ENCODE measurements at regions not wholly inside any gene's neighbourhood (a gene's known extent, or its start where the extent isn't known, plus 50 kb on each side); places are given as distances from the start of the nearest gene placed in this dataset.

GRCh38 chr1:105243411-105243810 is 1493.7 kb downstream of the AMY1C start:
- no peak overlapping the region for H3K4me2 ChIP-seq (ENCODE audit: low read length)
- no peaks in the 10 kb centered on the region for H3K9me3 ChIP-seq (ENCODE audit: insufficient read depth, low read length)
- no peaks in the 10 kb centered on the region for H3K27me3 ChIP-seq (ENCODE audit: low read depth, low read length)
- H2AFZ ChIP-seq (ENCODE audit: low read depth, low read length) = no peak overlapping the region
- H4K20me1 ChIP-seq (ENCODE audit: insufficient read depth, low read length) = no peaks in the 10 kb centered on the region
- no peak overlapping the region for H3K27ac ChIP-seq (ENCODE audit: low read length)
- TF ChIP-seq EZH2phosphoT487 (IDR thresholded peaks at IDR 0.05; ENCODE audit: low read depth) = no peak
- no peak for TF ChIP-seq CTCF (IDR thresholded peaks at IDR 0.05; ENCODE audit: low read depth, low read length)
- H3K79me2 ChIP-seq (ENCODE audit: low read length) = no peaks in the 10 kb centered on the region
- no peaks in the 10 kb centered on the region for H3K36me3 ChIP-seq (replicated peaks; ENCODE audit: low read depth, low read length)
- no peaks in the 10 kb centered on the region for H3K4me1 ChIP-seq (ENCODE audit: low read length)
- no peak overlapping the region for H3K9ac ChIP-seq (ENCODE audit: low read length)
- no peak overlapping the region for H3K4me3 ChIP-seq (ENCODE audit: low read length)

DNA sequence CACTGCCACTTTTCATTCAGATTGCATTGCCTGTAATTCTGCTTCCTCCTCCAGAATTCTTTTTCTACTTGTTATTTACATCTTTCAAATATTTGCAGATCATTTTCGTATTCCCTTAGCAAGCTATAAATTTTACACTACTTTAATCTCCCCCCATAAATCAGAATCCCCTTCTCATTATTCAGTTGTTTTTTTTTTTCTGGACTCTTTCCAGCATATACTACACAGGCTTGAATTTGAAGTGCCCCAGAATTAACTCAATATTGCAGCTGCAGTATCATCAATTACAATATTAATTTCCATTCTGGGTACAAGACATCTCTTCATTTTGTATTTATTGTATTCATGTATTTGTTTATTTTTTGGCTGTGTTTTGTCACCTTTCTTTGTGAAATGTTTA is 1494.3 kb downstream of the AMY1C start:
- H2AFZ ChIP-seq (ENCODE audit: low read depth, low read length) = no peak overlapping the region
- H3K4me2 ChIP-seq (ENCODE audit: low read length) = no peak overlapping the region

GRCh38 chr1:105254906-105255305 is 1505.2 kb downstream of the AMY1C start:
- H3K27ac ChIP-seq (ENCODE audit: low read length) = no peak overlapping the region
- H3K27me3 ChIP-seq (ENCODE audit: low read depth, low read length) = no peaks in the 10 kb centered on the region
- no peak overlapping the region for H3K9ac ChIP-seq (ENCODE audit: low read length)
- TF ChIP-seq EZH2phosphoT487 (IDR thresholded peaks at IDR 0.05; ENCODE audit: low read depth) = no peak
- no peak for TF ChIP-seq CTCF (IDR thresholded peaks at IDR 0.05; ENCODE audit: low read depth, low read length)
- H4K20me1 ChIP-seq (ENCODE audit: insufficient read depth, low read length) = no peaks in the 10 kb centered on the region
- no peak overlapping the region for H2AFZ ChIP-seq (ENCODE audit: low read depth, low read length)
- H3K36me3 ChIP-seq (replicated peaks; ENCODE audit: low read depth, low read length) = no peaks in the 10 kb centered on the region
- H3K4me3 ChIP-seq (ENCODE audit: low read length) = no peak overlapping the region
- no peaks in the 10 kb centered on the region for H3K4me1 ChIP-seq (ENCODE audit: low read length)
- no peaks in the 10 kb centered on the region for H3K79me2 ChIP-seq (ENCODE audit: low read length)
- no peaks in the 10 kb centered on the region for H3K9me3 ChIP-seq (ENCODE audit: insufficient read depth, low read length)
- no peak overlapping the region for H3K4me2 ChIP-seq (ENCODE audit: low read length)

More for the DNA sequence above, 1494.3 kb downstream of the AMY1C start:
- TF ChIP-seq CTCF (IDR thresholded peaks at IDR 0.05; ENCODE audit: low read depth, low read length) (no peak), EZH2phosphoT487 (IDR thresholded peaks at IDR 0.05; ENCODE audit: low read depth) (no peak)
- Histone ChIP-seq H3K36me3 (replicated peaks; ENCODE audit: low read depth, low read length) (no peaks in the 10 kb centered on the region), H3K4me1 (ENCODE audit: low read length) (no peaks in the 10 kb centered on the region), H3K79me2 (ENCODE audit: low read length) (no peaks in the 10 kb centered on the region), H3K4me3 (ENCODE audit: low read length) (no peak overlapping the region), H3K9me3 (ENCODE audit: insufficient read depth, low read length) (no peaks in the 10 kb centered on the region), H3K27ac (ENCODE audit: low read length) (no peak overlapping the region), H4K20me1 (ENCODE audit: insufficient read depth, low read length) (no peaks in the 10 kb centered on the region), H3K27me3 (ENCODE audit: low read depth, low read length) (no peaks in the 10 kb centered on the region), H3K9ac (ENCODE audit: low read length) (no peak overlapping the region)

DNA sequence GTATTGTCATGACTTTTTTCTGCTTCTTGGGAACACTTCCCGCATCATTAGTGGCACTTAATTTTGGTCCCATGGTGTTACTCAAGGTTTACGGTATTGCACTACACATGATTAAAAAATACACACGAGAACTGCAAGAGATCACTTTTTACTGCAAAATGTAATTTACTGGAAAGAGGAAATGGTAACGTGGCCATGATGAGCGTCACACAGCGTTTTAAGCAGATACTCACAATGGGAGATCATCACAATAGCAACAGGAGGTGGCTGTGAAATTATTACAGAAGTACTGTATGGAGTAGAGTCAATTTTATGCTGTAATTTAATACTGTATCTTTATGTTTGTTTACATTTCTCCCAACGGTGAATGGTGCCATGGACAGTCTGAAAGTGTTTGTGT is 1510.3 kb downstream of the AMY1C start:
- no peak overlapping the region for H2AFZ ChIP-seq (ENCODE audit: low read depth, low read length)

More for the DNA sequence above, 1510.3 kb downstream of the AMY1C start:
- H3K27ac ChIP-seq (ENCODE audit: low read length) = no peak overlapping the region
- TF ChIP-seq EZH2phosphoT487 (IDR thresholded peaks at IDR 0.05; ENCODE audit: low read depth) = no peak
- TF ChIP-seq CTCF (IDR thresholded peaks at IDR 0.05; ENCODE audit: low read depth, low read length) = no peak
- H3K9ac ChIP-seq (ENCODE audit: low read length) = no peak overlapping the region
- no peak overlapping the region for H3K4me2 ChIP-seq (ENCODE audit: low read length)
- no peak overlapping the region for H3K4me3 ChIP-seq (ENCODE audit: low read length)
- no peaks in the 10 kb centered on the region for H3K4me1 ChIP-seq (ENCODE audit: low read length)
- no peaks in the 10 kb centered on the region for H3K9me3 ChIP-seq (ENCODE audit: insufficient read depth, low read length)
- no peaks in the 10 kb centered on the region for H3K36me3 ChIP-seq (replicated peaks; ENCODE audit: low read depth, low read length)
- H3K27me3 ChIP-seq (ENCODE audit: low read depth, low read length) = no peaks in the 10 kb centered on the region
- H4K20me1 ChIP-seq (ENCODE audit: insufficient read depth, low read length) = no peaks in the 10 kb centered on the region
- H3K79me2 ChIP-seq (ENCODE audit: low read length) = no peaks in the 10 kb centered on the region

All from OCI-LY3 (cell line).